ENCODE measurements at regions not wholly inside any gene's neighbourhood (a gene's known extent, or its start where the extent isn't known, plus 50 kb on each side); places are given as distances from the start of the nearest gene placed in this dataset.
"Not testable (repeated sequence)": the region's sequence is repeated elsewhere in the genome, so short reads cannot be mapped to it uniquely, and the experiment has no call there.

DNA sequence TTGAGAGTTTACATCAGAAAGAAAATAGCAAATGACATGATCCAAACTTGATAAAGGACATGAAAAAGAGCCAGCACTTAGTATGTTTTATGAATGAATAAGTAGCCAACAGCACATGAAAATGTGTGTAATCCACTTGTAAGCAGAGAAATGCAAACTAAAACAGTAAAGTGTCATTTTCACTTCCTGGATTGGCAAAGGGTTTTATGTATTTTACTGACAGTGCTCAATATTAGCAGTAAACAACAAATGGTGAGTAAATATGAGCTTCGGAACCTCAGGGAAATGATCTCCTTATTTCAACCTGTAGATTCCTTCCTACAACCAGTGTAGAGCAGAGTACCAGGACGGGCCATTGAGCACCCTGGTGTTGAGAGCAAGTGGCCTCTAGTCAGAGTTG is 153.8 kb upstream of the PDCD2 start:
- DNase-seq = not testable (repeated sequence)

DNA sequence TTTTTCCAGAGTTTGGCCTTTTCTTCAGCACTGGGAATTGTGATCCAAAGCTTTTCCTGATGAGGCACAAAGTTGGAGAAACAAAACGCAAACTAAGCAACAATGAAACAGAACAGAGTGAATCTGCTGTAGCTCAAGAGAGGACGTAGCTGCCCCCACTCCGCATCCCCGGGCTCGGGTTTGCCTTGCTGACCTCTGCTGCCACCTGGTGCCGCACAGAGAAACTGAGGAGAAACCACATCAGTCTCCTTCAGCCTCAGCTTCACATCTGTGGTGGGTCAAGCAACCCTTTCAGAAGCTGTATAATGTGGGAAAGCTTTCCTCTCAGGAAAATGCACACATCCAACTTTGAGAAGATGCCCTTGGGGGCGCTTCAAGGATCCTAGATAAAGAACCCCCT is 151.9 kb upstream of the PDCD2 start:
- not testable (repeated sequence) for DNase-seq

DNA sequence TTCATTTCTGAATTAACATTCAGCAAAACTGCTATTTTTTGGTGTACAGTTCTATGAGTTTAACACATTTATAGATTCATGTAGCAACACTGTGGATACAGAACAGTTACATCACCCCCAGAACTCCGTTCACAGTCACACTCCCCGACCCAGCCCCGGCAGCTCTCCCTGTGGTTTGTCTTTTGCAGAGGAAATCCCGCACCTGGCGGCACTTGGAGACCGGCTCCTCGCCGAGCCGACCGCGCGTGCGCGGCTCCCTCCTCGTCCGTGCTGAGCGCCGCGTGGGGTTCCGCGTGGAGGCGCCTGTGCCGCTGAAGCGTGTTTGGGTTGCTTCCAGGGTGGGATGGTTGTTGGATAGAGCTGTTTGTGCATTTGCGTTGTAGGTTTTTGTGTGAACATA is 132.6 kb upstream of the PDCD2 start:
- DNase-seq = peak; percentile 21

DNA sequence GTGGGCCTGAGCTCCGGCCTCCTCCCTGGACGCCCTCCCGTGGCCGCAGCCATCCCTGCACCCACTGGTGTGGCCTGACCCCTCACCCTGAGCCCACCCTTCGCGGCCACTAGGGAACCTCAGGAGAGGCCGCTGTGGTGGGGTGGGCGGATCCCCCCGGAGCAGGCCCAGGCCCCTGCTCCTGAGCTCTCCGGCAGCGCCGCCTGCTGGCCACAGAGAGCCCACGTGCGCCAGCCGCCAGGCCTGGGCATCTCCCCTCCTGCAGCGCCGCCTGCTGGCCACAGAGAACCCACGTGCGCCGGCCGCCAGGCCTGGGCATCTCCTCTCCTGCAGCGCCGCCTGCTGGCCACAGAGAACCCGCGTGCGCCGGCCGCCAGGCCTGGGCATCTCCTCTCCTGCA is 128.3 kb upstream of the PDCD2 start:
- DNase-seq = not testable (repeated sequence)

DNA sequence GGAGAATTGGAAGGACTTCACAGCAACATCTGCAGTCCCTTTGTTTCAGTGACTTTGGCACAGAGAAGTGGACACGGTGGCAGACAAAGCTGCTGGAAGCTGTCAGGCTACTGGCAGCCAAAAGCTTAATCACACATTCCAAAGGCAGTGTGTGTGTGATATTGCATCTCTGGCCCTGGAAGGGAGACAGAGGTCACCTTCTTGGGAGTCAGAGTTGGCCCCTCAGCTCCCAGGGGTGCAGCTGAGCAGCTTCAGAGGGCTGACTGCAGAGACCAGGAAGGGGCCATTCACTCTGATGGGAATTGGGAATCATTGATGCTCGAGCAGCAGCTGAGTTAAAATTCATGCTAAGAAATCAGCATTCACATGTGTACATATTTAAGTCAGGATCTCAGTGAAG is 115.7 kb upstream of the PDCD2 start:
- not testable (repeated sequence) for DNase-seq
